ENCODE measurements at regions not wholly inside any gene's neighbourhood (a gene's known extent, or its start where the extent isn't known, plus 50 kb on each side); places are given as distances from the start of the nearest gene placed in this dataset.

DNA sequence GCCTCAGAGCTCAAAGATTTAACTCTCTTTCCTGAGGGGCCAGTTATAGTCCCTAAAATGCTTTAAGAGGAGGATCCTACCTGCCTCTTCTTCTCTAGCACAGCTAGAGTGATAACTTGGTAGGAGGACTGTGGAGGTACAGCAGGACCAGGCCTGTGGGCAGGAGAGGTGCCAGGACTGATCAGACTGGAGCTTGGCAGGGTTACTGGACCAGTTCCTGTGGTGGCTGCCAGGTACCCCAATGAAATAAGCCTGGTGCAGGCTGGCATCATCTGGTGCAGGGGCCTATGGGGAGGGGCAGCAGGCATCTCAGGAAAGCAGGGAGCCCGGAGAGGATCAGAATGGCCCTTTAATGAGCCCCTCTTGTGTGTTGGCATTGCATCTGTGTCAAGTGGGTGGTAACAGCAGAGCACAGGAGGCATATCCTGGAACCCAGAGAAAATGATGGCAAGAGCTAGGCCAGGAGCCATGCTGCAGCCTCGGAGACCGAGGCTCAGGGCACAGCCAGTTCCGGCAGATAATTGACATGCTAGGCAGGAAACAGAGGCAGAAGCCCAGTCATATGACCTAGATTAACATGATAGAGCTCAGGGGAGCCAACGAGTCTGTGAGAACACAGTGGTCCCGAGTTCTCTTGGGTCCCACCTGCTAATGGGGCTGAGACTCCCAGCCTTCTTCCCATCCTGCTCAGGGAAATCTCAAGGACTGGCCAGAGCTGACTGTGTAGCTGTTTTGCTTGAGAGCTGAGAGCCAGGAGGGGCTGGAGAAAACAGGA, 187.5 kb upstream of the ZBED5 start:
- ATAC-seq (no peak), DNase-seq (no peak)
- no peaks in the 10 kb centered on the region for H3K27me3 ChIP-seq
- H3K4me1 ChIP-seq: no peaks in the 10 kb centered on the region
- no peak overlapping the region for H3K27ac ChIP-seq
- no peak overlapping the region for H3K4me3 ChIP-seq
- no peaks in the 10 kb centered on the region for H3K9me3 ChIP-seq
- H3K36me3 ChIP-seq (replicated peaks in 1 of 2; ENCODE audit: insufficient read depth in 1 of 2, low read depth in 2 of 2): no peaks in the 10 kb centered on the region
- TF ChIP-seq, protein P1, sequence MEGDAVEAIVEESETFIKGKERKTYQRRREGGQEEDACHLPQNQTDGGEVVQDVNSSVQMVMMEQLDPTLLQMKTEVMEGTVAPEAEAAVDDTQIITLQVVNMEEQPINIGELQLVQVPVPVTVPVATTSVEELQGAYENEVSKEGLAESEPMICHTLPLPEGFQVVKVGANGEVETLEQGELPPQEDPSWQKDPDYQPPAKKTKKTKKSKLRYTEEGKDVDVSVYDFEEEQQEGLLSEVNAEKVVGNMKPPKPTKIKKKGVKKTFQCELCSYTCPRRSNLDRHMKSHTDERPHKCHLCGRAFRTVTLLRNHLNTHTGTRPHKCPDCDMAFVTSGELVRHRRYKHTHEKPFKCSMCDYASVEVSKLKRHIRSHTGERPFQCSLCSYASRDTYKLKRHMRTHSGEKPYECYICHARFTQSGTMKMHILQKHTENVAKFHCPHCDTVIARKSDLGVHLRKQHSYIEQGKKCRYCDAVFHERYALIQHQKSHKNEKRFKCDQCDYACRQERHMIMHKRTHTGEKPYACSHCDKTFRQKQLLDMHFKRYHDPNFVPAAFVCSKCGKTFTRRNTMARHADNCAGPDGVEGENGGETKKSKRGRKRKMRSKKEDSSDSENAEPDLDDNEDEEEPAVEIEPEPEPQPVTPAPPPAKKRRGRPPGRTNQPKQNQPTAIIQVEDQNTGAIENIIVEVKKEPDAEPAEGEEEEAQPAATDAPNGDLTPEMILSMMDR (IDR thresholded peaks at IDR 0.05): no peak
- TF ChIP-seq POLR2A (IDR thresholded peaks at IDR 0.05): no peak
- WGBS, 2 donors: 73 to 77% methylated on average over 4 to 6 of the region's 6 CpGs
- intact Hi-C loops (cut with DNase I): no loop called here

GRCh38 chr11:11044137-11044855, 186.4 kb upstream of the ZBED5 start:
- H3K4me3 ChIP-seq: no peak overlapping the region
- TF ChIP-seq, protein P1 (IDR thresholded peaks at IDR 0.05): no peak
- TF ChIP-seq POLR2A (IDR thresholded peaks at IDR 0.05): no peak
- H3K9me3 ChIP-seq: no peaks in the 10 kb centered on the region
- DNase-seq (no peak), ATAC-seq (no peak)
- no peaks in the 10 kb centered on the region for H3K27me3 ChIP-seq
- no peak overlapping the region for H3K27ac ChIP-seq
- no peaks in the 10 kb centered on the region for H3K36me3 ChIP-seq (replicated peaks in 1 of 2; ENCODE audit: insufficient read depth in 1 of 2, low read depth in 2 of 2)
- WGBS, 2 donors: 78 to 85% methylated on average over 9 of the region's 9 CpGs
- intact Hi-C loops (cut with DNase I): no loop called here
- no peaks in the 10 kb centered on the region for H3K4me1 ChIP-seq

- no peak for TF ChIP-seq POLR2A (IDR thresholded peaks at IDR 0.05)
- TF ChIP-seq, protein P1 (IDR thresholded peaks at IDR 0.05): no peak
- no peaks in the 10 kb centered on the region for H3K27me3 ChIP-seq
- H3K36me3 ChIP-seq (replicated peaks in 1 of 2; ENCODE audit: insufficient read depth in 1 of 2, low read depth in 2 of 2): no peaks in the 10 kb centered on the region
- ATAC-seq (no peak), DNase-seq (no peak)
- intact Hi-C loops (cut with DNase I): no loop called here
- H3K27ac ChIP-seq: no peak overlapping the region
- no peaks in the 10 kb centered on the region for H3K9me3 ChIP-seq
- no peaks in the 10 kb centered on the region for H3K4me1 ChIP-seq
- WGBS, 2 donors: 65 to 68% methylated on average over 3 of the region's 3 CpGs
- H3K4me3 ChIP-seq: no peak overlapping the region
Observed at GRCh38 chr11:11043721-11044120, 185.9 kb upstream of the ZBED5 start.

- no peak overlapping the region for H3K4me3 ChIP-seq
- TF ChIP-seq, protein P1 (IDR thresholded peaks at IDR 0.05): no peak
- TF ChIP-seq POLR2A (IDR thresholded peaks at IDR 0.05): no peak
- no peaks in the 10 kb centered on the region for H3K36me3 ChIP-seq (replicated peaks in 1 of 2; ENCODE audit: insufficient read depth in 1 of 2, low read depth in 2 of 2)
- no peak overlapping the region for H3K27ac ChIP-seq
- DNase-seq (no peak), ATAC-seq (no peak)
- no peaks in the 10 kb centered on the region for H3K9me3 ChIP-seq
- WGBS, 2 donors: 63 to 68% methylated on average over 5 of the region's 5 CpGs
- intact Hi-C loops (cut with DNase I): loop anchor here (5.0 kb wide), 1 partner anchor 748 kb away; no protein-coding TSS in a partner anchor
- no peaks in the 10 kb centered on the region for H3K27me3 ChIP-seq
- no peaks in the 10 kb centered on the region for H3K4me1 ChIP-seq
Observed at GRCh38 chr11:11039208-11039965, 181.5 kb upstream of the ZBED5 start.
